AG09309 (cell line): ENCODE measurements at regions not wholly inside any gene's neighbourhood (a gene's known extent, or its start where the extent isn't known, plus 50 kb on each side); places are given as distances from the start of the nearest gene placed in this dataset.
"Not testable (repeated sequence)": the region's sequence is repeated elsewhere in the genome, so short reads cannot be mapped to it uniquely, and the experiment has no call there.

Experiments
- DNase-seq: peaks from one replicate; pipeline ENCODE4 v3.0.0-alpha.2; 2010; ENCODE audit warnings: low read depth
- H3K4me3 ChIP-seq: 2 replicates; pipeline ENCODE4 v1.5.1; 2011; ENCODE audit warnings: mild to moderate bottlenecking, low read depth, low read length, moderate library complexity; ENCODE audit not compliant: control insufficient read depth
- CTCF ChIP-seq: IDR thresholded peaks from 2 replicates; pipeline ENCODE4 v1.5.1; 2011; ENCODE audit warnings: mild to moderate bottlenecking, low read depth, low read length, inconsistent platforms; ENCODE audit not compliant: insufficient read depth, control insufficient read depth; ENCODE audit errors: missing control alignments

DNA sequence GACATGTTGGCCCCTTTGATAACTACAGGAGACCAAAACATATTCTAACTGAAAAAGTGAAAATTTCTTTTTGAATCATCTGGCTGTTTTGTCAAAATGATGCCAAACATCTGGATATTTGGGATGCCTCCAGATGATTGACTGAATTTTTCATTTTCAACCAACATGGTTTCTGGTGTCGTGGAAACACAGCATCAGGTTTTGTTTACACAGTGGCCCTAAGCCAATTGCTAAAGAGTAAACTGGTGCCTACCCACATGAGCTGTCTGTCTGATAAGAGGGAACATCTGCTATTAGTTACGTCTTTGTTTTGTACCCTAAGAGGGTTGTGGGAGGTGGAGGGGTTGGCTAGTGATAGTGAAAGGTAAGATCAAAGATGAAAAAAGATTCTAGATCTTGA lies 204.8 kb downstream of the KCNK2 start:
- no peak for TF ChIP-seq CTCF
- no peak for DNase-seq

GRCh38 chr1:215290018-215290417 lies 207.5 kb downstream of the KCNK2 start:
- TF ChIP-seq CTCF: no peak
- DNase-seq: peak; percentile 28
- H3K4me3 ChIP-seq: no peak overlapping the region

More for the DNA sequence above, 204.8 kb downstream of the KCNK2 start:
- no peak overlapping the region for H3K4me3 ChIP-seq

DNA sequence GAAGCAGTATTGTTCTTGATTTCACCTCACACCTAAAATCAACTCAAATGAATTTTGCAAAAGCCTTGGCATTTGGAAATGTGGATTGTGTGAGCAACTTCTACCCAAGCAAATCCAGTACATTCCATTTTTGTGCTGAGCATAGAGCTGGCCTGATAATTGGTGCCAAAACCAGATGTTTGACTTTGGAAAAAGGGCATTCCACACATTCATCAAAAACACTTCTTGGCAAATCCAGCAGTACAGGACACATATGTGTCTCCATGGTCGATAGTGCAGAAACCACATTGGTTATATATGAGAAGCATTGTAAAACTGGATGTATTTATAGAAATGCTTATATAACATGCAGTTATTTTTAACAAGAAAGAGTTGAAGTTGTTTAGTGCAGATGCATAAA lies 210.4 kb downstream of the KCNK2 start:
- TF ChIP-seq CTCF: no peak
- no peak overlapping the region for H3K4me3 ChIP-seq
- no peak for DNase-seq

DNA sequence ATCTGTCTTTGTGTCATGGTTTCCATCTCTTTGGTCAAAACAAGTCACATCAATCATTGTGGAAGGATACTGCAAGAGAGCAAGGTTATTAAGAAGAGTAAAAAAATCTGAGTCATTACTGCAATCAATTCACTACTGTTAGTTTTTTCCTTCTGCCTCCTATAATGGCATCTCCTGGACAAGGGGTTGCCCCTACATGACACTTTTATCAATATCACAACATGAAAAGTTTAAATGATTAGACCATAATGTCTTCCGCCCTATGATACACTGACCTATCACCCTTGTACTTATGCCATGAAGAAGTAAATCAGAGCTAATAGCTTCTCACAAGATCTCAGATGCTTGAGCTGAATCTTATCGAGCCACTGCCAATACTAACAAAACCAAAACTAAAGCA lies 223.9 kb downstream of the KCNK2 start:
- no peak for DNase-seq

GRCh38 chr1:215321802-215322201 lies 239.3 kb downstream of the KCNK2 start:
- TF ChIP-seq CTCF: no peak
- DNase-seq: no peak
- no peak overlapping the region for H3K4me3 ChIP-seq

More for the DNA sequence above, 223.9 kb downstream of the KCNK2 start:
- TF ChIP-seq CTCF: no peak
- H3K4me3 ChIP-seq: no peak overlapping the region

- not testable (repeated sequence) for H3K4me3 ChIP-seq, DNase-seq
These were observed 241.5 kb downstream of the KCNK2 start for GRCh38 chr1:215323992-215324391.

- no peak for TF ChIP-seq CTCF
- DNase-seq: no peak
- H3K4me3 ChIP-seq: no peak overlapping the region
These were observed 236.7 kb upstream of the KCTD3 start for GRCh38 chr1:215330426-215330825.
